Renal cortex interstitium (tissue), 11 donors: ENCODE measurements at regions not wholly inside any gene's neighbourhood (a gene's known extent, or its start where the extent isn't known, plus 50 kb on each side); places are given as distances from the start of the nearest gene placed in this dataset.
"Not testable (repeated sequence)": the region's sequence is repeated elsewhere in the genome, so short reads cannot be mapped to it uniquely, and the experiment has no call there.

ENCODE experiments used
- DNase-seq, 11 donors: peaks; one replicate each; pipeline ENCODE4 v3.0.0-alpha.2; 2013; ENCODE audit warnings: low read depth in 9 of 11, low spot score in 4 of 11; ENCODE audit errors: extremely low read depth in 1 of 11

DNA sequence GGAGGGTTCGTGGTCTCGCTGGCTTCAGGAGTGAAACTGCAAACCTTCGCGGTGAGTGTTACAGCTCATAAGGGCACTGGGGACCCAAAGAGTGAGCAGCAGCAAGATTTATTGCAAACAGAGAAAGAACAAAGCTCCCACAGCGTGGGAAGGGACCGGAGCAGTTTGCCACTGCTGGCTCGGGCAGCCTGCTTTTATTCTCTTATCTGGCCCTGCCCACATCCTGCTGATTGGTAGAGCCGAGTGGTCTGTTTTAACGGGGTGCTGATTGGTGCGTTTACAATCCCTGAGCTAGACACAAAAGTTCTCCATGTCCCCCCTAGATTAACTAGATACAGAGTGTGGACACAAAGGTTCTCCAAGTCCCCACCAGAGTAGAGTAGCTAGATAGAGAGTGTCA is 161.3 kb downstream of the ZIC4 start:
- DNase-seq = not testable (repeated sequence)

DNA sequence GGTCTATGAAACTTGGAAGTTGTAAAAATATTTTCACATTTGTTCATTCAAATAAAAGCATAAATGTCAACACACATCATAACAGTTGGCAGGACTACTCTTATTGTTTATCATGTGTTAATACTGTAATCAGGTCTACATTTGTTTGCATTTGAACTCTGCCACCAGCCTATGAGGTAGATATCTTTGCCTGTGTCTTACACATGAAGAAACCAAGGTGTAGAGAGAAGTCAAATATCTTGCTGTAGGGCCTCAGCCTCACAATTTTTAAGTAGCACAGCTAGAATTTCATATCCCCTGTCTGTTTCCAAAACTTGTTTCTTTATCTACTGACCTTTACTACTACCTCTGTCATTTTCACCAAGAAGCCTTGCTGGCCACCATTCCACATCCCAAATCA is 161.9 kb downstream of the ZIC4 start:
- DNase-seq = no peak

DNA sequence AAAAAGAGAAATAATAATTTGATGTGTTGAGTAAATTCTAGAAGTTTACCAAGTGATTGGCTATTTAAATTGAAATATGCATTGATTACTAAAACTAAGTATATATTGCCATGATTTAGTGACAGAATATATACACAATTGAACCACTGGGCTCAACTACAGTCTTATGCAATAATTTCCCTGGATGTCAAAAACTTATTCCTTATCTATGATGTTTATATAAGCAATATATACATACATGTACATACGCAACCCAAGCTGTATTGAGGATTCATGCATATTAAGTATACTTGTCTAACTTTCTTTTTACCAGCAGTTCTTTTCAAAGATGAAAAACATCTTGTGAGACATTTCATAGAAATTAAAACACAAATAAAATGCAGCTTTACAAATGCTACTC is 165.8 kb downstream of the ZIC4 start:
- DNase-seq = no peak

DNA sequence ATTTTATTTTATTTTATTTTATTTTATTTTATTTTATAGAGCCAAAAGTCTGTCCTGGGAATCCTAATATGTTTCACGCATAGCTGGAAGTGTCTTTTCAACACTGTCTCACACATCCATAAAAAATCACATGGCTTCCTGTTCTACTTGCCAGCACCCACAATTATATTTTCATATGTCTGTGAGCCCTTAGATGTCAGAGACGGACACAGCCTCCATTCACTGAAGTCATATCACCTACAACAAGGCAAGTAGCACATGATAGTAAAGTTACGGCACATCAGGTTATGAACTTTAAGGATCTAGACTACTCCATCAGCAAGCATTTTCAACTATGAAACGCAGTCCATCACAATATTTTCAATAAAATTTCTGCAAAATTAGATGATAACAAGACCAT is 168.4 kb downstream of the ZIC4 start:
- no peak for DNase-seq

DNA sequence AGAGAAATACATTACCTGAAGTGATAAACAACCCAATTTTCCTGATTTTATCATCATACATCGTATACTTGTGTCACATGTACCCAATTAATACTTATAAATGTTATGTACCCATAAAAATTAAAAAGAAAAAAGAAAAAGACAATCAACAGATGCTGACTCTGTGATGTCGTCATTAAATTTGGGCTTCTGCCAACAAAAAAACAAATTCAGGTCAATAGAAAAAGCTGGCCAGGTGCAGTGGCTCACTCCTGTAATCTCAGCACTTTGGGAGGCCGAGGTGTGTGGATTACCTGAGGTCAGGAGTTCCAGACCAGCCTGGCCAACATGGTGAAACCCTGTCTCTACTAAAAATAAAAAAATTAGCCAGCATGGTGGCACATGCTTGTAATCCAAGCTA is 174.4 kb downstream of the ZIC4 start:
- not testable (repeated sequence) for DNase-seq

DNA sequence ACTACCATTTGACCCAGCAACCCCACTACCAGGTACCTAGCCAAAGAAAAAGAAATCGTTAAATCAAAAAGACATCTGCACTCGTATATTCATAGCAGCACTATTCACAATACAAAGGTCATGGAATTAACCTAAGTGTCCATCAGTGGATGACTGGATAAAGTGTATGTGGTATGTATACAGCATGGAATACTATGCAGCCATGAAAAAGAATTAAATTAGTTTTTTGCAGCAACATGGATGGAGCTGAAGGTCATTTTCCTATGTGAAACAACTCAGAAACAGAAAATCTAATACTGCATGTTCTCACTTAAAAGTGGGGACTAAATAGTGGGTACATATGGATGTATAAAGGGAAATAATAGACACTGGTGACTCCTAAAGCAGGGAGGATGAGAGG is 175.2 kb downstream of the ZIC4 start:
- DNase-seq = no peak

DNA sequence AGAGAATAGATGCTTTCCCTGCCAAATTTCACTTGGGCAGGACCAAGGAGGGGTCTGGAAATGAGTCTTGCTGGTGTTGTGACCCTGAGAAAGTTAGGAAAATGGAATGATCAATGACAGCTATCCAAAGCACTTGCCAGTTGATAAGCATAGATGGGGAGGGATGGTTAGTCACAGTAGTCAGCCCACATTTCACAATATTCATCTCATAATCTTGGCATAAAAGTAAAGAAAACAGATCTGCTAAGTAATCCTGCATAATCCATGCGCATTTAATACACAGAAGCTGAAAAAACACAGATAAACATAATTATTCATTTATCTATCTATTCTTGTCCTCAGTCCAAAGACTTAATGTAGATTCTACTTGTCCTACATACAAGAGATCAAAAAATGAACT is 184.1 kb downstream of the ZIC4 start:
- no peak for DNase-seq

DNA sequence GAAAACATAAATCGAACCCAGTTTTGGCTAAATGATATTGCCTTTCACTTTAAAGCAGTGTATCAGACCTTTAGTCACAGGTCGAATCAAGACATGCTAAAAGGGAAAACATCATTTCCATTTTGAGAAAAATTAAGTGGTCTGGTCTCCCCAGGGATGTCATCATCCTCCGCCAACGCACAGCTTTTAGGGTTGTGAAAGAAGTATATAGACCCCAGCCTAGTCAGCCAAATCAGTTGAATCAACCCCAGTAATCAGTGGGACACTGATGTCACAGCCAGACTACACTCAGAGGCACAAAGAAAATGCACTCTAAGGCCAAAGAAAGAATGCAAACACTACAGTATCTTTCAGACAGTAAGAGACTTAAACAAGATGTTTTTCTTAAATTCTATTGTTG is 187.4 kb downstream of the ZIC4 start:
- DNase-seq = no peak

DNA sequence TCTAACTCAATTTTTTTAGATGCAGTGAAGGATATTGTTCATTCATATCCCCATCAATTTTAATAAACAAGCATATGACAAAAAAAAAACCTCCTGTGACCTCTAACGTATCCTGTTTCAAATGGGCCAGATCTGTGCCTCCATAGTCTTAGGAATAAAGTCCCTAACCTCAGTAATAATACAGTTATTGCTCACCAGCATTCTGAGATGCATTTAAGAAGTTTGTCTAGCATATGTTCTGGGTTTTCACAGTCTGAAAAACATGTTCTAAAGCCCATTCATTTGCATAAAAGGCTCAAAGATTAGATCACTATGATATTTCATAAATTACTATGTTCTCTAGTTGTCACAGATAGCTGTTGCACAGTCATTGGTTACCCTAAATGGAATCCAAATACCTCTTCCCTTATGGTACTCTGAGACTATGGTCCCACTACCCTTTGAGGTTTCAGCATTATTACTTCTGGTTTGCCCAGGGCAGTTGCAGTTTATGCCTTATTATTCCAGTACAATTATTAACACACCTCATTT is 190.1 kb downstream of the ZIC4 start:
- no peak for DNase-seq

DNA sequence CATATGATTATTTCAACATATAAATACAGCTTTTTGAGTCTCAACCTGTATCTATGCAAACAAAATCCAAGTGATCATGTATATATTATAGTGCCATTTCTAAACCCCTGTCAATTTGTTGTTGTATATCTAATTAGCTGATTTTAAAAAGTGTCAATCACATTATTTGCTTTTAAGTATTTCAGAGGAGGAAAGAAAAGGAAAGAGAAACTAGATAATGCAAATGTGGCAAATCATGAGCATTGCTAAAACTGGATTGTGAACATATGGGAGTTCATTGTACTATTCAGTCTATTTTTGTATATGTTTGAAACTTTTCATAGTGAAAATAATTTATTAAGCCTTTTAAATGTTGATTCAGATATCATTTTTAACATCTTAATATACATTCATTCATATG is 190.7 kb downstream of the ZIC4 start:
- no peak for DNase-seq

DNA sequence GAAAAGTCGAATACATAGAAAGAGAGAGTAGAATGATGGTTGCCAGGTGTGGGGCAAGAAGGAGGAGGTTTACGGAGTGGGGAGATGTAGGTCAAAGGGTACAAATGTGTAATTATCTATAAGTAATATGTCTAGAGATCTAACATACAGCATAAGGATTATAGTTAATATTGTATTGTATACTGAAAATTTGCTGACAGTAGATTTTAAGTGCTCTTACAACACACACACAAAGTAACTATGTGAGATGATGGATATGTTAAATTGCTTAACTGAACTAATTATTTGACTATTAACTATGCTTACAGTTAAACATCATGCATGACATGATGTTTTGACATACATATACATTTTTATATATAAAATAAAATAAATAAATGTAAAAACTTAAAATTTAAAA is 192.7 kb downstream of the ZIC4 start:
- no peak for DNase-seq

DNA sequence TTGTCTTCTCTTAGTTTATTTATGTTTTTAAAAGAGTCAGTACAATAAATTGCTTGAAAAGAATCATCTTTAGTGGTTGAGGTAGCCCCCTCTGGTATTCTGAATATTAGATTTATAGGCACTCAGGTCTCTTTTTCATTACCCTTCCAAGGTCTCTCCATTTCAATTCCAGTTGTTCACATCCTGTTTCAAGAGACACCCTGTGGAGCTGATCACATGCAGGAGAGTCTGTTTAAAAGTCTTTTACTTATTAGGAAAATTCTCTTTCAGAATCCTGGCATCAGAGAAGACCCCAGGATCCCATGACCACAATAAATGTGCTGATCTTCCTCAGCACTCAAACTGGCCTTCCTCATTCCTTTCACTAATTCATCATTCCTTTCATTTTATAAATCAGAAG is 195.7 kb downstream of the ZIC4 start:
- no peak for DNase-seq

DNA sequence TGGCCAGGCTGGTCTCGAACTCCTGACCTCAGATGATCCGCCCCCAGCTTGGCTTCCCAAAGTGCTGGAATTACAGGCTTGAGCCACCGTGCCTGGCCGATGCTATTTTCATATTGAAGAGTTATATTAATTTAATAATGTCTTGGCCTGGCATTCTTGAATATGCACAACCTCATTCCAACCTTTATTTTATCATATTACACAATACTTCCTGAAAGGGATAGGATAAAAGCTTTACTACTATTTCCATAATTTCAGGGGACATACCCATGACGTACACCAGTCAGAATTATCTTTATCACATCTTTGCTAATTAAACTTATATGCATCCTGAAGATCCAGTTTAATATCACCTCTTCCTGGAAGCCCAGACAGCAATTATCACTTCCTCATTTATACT is 205.3 kb downstream of the ZIC4 start:
- no peak for DNase-seq

DNA sequence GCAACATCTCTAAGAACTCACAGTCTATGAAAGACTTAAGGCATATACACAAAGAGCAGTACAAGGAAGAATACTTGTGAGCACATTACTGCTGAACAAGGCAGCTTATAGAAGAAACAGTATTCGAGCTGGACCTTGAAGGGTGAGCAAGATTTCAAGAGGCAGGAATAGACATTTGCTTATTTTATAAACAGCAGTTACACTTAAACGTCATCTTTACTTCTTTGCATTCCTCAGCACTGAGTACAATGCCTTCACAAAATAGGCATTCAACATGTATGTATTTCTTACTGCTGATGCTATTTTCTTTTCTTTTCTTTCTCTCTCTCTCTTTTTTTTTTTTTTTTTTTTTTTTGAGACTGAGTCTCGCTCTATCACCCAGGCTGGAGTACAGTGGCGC is 205.8 kb downstream of the ZIC4 start:
- no peak for DNase-seq

DNA sequence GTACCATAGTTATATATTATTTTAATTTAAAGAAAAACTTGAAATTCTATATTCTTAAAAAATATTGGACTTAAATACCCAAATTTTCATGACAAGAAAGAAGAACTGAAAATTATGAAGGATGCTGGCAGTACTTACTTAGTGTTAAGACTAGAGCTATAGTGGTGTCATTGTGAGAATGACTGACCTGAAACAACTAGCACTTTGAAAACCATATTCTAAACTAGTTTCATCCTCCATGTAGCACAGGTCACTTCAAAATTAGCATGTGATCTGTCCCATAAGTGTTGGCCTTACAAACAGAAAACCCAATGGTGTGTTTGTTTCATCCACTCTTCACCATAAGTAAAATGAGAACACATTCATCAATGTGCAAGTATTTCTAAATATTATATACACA is 208.6 kb downstream of the ZIC4 start:
- no peak for DNase-seq

DNA sequence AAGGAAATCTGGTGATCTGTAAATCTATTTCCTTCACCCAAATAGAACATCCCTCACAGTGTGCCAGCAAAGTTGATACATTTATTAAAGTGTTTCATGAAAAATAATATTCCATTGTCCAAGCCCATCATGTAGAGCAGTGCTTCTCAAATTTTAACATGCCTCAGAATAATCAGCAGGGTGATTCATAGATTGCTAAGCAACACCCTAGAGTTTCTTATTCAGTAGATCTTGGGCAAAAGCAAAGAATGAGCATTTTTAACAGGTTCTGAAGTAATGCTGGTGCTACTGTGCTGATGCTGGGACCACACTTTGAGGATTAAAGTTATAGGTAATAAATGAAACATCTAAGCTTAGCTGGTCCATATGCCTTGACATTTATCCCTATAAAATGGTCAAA is 210.5 kb downstream of the ZIC4 start:
- DNase-seq = no peak

DNA sequence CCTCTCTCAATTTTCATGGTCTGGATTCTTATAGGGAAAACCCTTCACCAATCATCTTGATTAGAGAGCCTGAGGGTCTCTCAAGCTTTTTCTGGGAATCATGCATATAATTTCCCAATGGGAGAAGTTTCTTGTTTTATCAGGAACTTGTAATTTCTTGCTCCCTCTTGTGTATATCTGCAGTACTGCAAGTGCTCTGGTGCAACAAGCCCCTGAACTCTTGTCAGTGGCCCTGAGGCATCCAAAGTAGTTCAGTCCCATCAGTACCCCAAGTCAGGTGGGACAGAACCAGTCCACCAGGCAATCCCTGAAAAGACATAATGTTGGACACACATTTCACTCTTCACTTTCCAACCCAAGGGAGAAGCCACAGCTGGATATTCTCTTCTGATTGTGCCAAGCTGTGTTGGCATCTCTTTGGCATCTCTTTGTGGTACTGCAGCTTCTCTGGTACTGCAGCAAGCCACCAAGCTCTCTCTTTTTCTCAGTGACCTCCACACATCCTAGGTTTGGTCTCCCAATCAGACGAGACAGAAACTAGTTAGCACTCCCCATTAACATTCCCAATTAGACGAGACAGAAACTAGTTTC is 214.5 kb downstream of the ZIC4 start:
- DNase-seq = peak; percentile 12 to 36 (median 27)

DNA sequence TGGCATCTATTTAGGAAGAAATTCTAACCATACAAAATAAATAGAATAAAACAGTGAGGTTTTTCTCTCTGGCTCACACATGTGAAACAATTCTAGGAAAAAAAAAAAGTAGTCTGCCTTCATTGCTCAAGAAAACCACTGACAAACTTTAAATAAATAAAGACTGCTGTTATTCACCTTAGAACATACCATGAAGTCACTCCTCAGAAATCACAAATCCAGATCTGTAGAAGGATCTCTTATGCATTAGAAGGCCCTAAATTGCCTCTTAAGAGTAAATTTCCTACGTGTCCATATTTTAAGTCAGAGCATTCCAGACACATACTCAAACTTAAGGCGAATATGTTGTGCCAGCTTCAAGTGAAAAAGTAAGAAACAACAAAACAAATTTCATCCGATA is 217.3 kb downstream of the ZIC4 start:
- no peak for DNase-seq

DNA sequence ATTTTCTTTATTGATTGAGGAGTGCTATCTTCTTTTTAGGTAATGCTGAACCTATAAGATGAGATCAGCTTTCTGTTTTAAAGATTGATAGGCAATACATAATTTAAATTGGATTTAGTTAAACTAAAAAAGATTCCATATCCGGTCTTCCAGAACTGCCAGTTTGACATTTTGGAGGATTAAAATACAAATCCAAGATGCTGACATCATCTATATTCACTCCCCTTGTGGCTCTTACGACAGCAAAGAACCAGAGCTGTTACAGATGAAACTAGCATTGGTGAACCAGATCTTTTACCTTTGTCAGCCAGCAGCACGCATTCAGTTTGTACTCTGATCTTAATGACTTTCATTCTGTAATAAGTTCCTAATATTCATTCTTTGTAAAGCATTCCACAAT is 218.7 kb downstream of the ZIC4 start:
- DNase-seq = no peak

DNA sequence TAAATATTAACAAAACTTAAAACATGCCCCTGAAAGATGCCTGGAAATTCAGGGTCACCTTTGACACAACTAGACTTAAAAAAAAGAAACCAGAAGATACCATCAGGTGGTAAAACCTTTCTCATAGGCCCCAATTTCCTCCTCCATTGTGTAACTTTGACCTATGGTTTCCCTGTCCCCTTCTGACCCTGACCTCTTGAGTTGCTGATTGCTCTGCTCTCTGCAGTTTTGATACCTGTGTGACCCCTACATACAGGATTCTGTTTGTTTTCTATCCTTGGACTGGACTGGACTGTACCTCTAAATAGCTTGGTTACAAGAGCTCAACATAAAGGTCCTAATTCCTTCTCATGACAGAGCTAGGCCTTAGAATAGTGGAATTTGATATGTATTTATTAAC is 220.6 kb downstream of the ZIC4 start:
- no peak for DNase-seq

DNA sequence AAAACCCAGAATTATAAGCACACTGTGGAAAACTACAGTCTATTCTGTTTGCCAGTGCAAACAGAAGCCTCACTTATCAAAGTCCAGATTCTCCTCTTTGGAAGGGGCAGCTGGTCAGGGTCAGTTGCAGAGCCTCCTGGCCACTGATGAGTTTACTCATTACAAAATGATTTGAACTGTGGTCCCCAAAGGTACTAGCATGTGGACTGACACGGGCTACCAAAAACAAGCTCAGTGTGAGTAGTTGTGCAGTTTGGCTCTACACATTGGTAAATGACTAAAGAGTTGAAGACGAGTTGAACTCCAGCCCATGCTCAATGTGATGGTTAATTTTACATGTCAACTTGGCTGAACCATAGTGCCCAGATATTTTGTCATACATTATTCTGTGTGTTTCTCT is 221.5 kb downstream of the ZIC4 start:
- DNase-seq = no peak

DNA sequence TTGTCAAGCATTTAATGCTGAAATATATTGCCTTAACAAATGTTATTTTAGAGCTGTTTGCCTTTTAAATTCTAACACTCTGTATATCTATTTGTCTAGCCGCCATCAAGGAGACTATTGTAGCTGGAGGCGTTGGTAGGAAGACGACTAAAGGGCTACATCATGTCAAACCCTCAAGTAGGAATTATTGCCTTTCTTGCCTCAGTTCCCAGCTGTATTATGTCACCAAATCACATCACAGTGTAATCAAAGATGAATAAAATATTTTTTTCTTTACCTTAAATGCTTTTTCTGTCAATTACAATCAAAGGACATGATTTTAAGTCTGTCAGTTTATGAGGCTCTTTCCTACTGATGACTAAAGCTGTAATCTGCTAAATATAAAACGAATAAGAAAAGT is 233.1 kb downstream of the ZIC4 start:
- DNase-seq = no peak
